ENCODE measurements at regions not wholly inside any gene's neighbourhood (a gene's known extent, or its start where the extent isn't known, plus 50 kb on each side); places are given as distances from the start of the nearest gene placed in this dataset.
A peak's percentile ranks its signal among the peaks of the same experiment; 100 is the strongest.

GRCh38 chr7:41633690-41634089 is 69.2 kb downstream of the INHBA start:
- Histone ChIP-seq H3K9me3 (ENCODE audit: control insufficient read depth, insufficient read depth, low read length) (no peaks in the 10 kb centered on the region), H3K27me3 (ENCODE audit: control insufficient read depth, insufficient read depth, low read length) (no peaks in the 10 kb centered on the region), H3K4me1 (ENCODE audit: control insufficient read depth, insufficient read depth, low read length) (no peaks in the 10 kb centered on the region), H3K4me3 (ENCODE audit: low read depth, low read length) (no peak overlapping the region), H3K36me3 (ENCODE audit: control insufficient read depth, insufficient read depth, low read length) (no peaks in the 10 kb centered on the region), H3K27ac (ENCODE audit: low read depth, low read length) (no peak overlapping the region)
- no peak for DNase-seq (ENCODE audit: low read depth in 4 of 6, low spot score in 6 of 6)
- 83% methylated on average over 3 of the region's 3 CpGs for WGBS (ENCODE audit: insufficient coverage)

- H3K4me1 ChIP-seq (ENCODE audit: control insufficient read depth, insufficient read depth, low read length) = no peaks in the 10 kb centered on the region
- no peak for DNase-seq (ENCODE audit: low read depth in 4 of 6, low spot score in 6 of 6)
- H3K36me3 ChIP-seq (ENCODE audit: control insufficient read depth, insufficient read depth, low read length) = no peaks in the 10 kb centered on the region
- no peak overlapping the region for H3K27ac ChIP-seq (ENCODE audit: low read depth, low read length)
- no peaks in the 10 kb centered on the region for H3K27me3 ChIP-seq (ENCODE audit: control insufficient read depth, insufficient read depth, low read length)
- no peaks in the 10 kb centered on the region for H3K9me3 ChIP-seq (ENCODE audit: control insufficient read depth, insufficient read depth, low read length)
- no peak overlapping the region for H3K4me3 ChIP-seq (ENCODE audit: low read depth, low read length)
- 97% methylated on average over 3 of the region's 4 CpGs for WGBS (ENCODE audit: insufficient coverage)
These were observed 72.1 kb downstream of the INHBA start for GRCh38 chr7:41630741-41631140.

- H3K27ac ChIP-seq (ENCODE audit: low read depth, low read length) = no peak overlapping the region
- WGBS (ENCODE audit: insufficient coverage) = no CpG with 5 or more reads among the region's 1 CpG
- H3K27me3 ChIP-seq (ENCODE audit: control insufficient read depth, insufficient read depth, low read length) = no peaks in the 10 kb centered on the region
- H3K36me3 ChIP-seq (ENCODE audit: control insufficient read depth, insufficient read depth, low read length) = no peaks in the 10 kb centered on the region
- no peak overlapping the region for H3K4me3 ChIP-seq (ENCODE audit: low read depth, low read length)
- no peaks in the 10 kb centered on the region for H3K9me3 ChIP-seq (ENCODE audit: control insufficient read depth, insufficient read depth, low read length)
- no peaks in the 10 kb centered on the region for H3K4me1 ChIP-seq (ENCODE audit: control insufficient read depth, insufficient read depth, low read length)
- DNase-seq (ENCODE audit: low read depth in 4 of 6, low spot score in 6 of 6) = peak in 1 of 6 donors; percentile 6
These were observed 73.2 kb downstream of the INHBA start for GRCh38 chr7:41629711-41630111.

- WGBS (ENCODE audit: insufficient coverage) = 71% methylated on average over 2 of the region's 3 CpGs
- Histone ChIP-seq H3K4me3 (ENCODE audit: low read depth, low read length) (no peak overlapping the region), H3K9me3 (ENCODE audit: control insufficient read depth, insufficient read depth, low read length) (no peaks in the 10 kb centered on the region), H3K27me3 (ENCODE audit: control insufficient read depth, insufficient read depth, low read length) (no peaks in the 10 kb centered on the region), H3K27ac (ENCODE audit: low read depth, low read length) (no peak overlapping the region), H3K36me3 (ENCODE audit: control insufficient read depth, insufficient read depth, low read length) (no peaks in the 10 kb centered on the region), H3K4me1 (ENCODE audit: control insufficient read depth, insufficient read depth, low read length) (no peaks in the 10 kb centered on the region)
- no peak for DNase-seq (ENCODE audit: low read depth in 4 of 6, low spot score in 6 of 6)
These were observed 74.0 kb downstream of the INHBA start for GRCh38 chr7:41628901-41629300.

GRCh38 chr7:41627645-41628298 is 75.1 kb downstream of the INHBA start:
- H3K9me3 ChIP-seq (ENCODE audit: control insufficient read depth, insufficient read depth, low read length) = no peaks in the 10 kb centered on the region
- peak in 2 of 6 donors; percentile 7 to 85 for DNase-seq (ENCODE audit: low read depth in 4 of 6, low spot score in 6 of 6)
- no peaks in the 10 kb centered on the region for H3K36me3 ChIP-seq (ENCODE audit: control insufficient read depth, insufficient read depth, low read length)
- H3K4me3 ChIP-seq (ENCODE audit: low read depth, low read length) = no peak overlapping the region
- H3K27me3 ChIP-seq (ENCODE audit: control insufficient read depth, insufficient read depth, low read length) = no peaks in the 10 kb centered on the region
- no peaks in the 10 kb centered on the region for H3K4me1 ChIP-seq (ENCODE audit: control insufficient read depth, insufficient read depth, low read length)
- no peak overlapping the region for H3K27ac ChIP-seq (ENCODE audit: low read depth, low read length)
- 27% methylated on average over 2 of the region's 8 CpGs for WGBS (ENCODE audit: insufficient coverage)

GRCh38 chr7:41624818-41625217 is 78.1 kb downstream of the INHBA start:
- H3K4me1 ChIP-seq (ENCODE audit: control insufficient read depth, insufficient read depth, low read length) = no peaks in the 10 kb centered on the region
- H3K9me3 ChIP-seq (ENCODE audit: control insufficient read depth, insufficient read depth, low read length) = no peaks in the 10 kb centered on the region
- no peaks in the 10 kb centered on the region for H3K27me3 ChIP-seq (ENCODE audit: control insufficient read depth, insufficient read depth, low read length)
- no peak for DNase-seq (ENCODE audit: low read depth in 4 of 6, low spot score in 6 of 6)
- no peak overlapping the region for H3K27ac ChIP-seq (ENCODE audit: low read depth, low read length)
- no peak overlapping the region for H3K4me3 ChIP-seq (ENCODE audit: low read depth, low read length)
- H3K36me3 ChIP-seq (ENCODE audit: control insufficient read depth, insufficient read depth, low read length) = no peaks in the 10 kb centered on the region

- no peaks in the 10 kb centered on the region for H3K9me3 ChIP-seq (ENCODE audit: control insufficient read depth, insufficient read depth, low read length)
- no peak overlapping the region for H3K4me3 ChIP-seq (ENCODE audit: low read depth, low read length)
- no peaks in the 10 kb centered on the region for H3K27me3 ChIP-seq (ENCODE audit: control insufficient read depth, insufficient read depth, low read length)
- DNase-seq (ENCODE audit: low read depth in 4 of 6, low spot score in 6 of 6) = no peak
- H3K36me3 ChIP-seq (ENCODE audit: control insufficient read depth, insufficient read depth, low read length) = no peaks in the 10 kb centered on the region
- no peak overlapping the region for H3K27ac ChIP-seq (ENCODE audit: low read depth, low read length)
- 91% methylated on average over 5 of the region's 7 CpGs for WGBS (ENCODE audit: insufficient coverage)
- H3K4me1 ChIP-seq (ENCODE audit: control insufficient read depth, insufficient read depth, low read length) = no peaks in the 10 kb centered on the region
These were observed 80.7 kb downstream of the INHBA start for GRCh38 chr7:41621953-41622831.

GRCh38 chr7:41617987-41618386 is 84.9 kb downstream of the INHBA start:
- Histone ChIP-seq H3K4me3 (ENCODE audit: low read depth, low read length) (no peak overlapping the region), H3K36me3 (ENCODE audit: control insufficient read depth, insufficient read depth, low read length) (no peaks in the 10 kb centered on the region), H3K4me1 (ENCODE audit: control insufficient read depth, insufficient read depth, low read length) (no peaks in the 10 kb centered on the region), H3K27ac (ENCODE audit: low read depth, low read length) (no peak overlapping the region), H3K27me3 (ENCODE audit: control insufficient read depth, insufficient read depth, low read length) (no peaks in the 10 kb centered on the region), H3K9me3 (ENCODE audit: control insufficient read depth, insufficient read depth, low read length) (no peaks in the 10 kb centered on the region)
- DNase-seq (ENCODE audit: low read depth in 4 of 6, low spot score in 6 of 6) = no peak
- 100% methylated on average over 1 of the region's 1 CpG for WGBS (ENCODE audit: insufficient coverage)

GRCh38 chr7:41612798-41613197 is 90.1 kb downstream of the INHBA start:
- no peak for DNase-seq (ENCODE audit: low read depth in 4 of 6, low spot score in 6 of 6)
- Histone ChIP-seq H3K9me3 (ENCODE audit: control insufficient read depth, insufficient read depth, low read length) (no peaks in the 10 kb centered on the region), H3K27me3 (ENCODE audit: control insufficient read depth, insufficient read depth, low read length) (no peaks in the 10 kb centered on the region), H3K36me3 (ENCODE audit: control insufficient read depth, insufficient read depth, low read length) (no peaks in the 10 kb centered on the region), H3K4me3 (ENCODE audit: low read depth, low read length) (no peak overlapping the region), H3K4me1 (ENCODE audit: control insufficient read depth, insufficient read depth, low read length) (no peaks in the 10 kb centered on the region), H3K27ac (ENCODE audit: low read depth, low read length) (no peak overlapping the region)
- WGBS (ENCODE audit: insufficient coverage) = no CpG with 5 or more reads among the region's 2 CpGs

GRCh38 chr7:41612386-41612785 is 90.5 kb downstream of the INHBA start:
- no peak for DNase-seq (ENCODE audit: low read depth in 4 of 6, low spot score in 6 of 6)
- WGBS (ENCODE audit: insufficient coverage) = no CpG with 5 or more reads among the region's 4 CpGs
- no peaks in the 10 kb centered on the region for H3K9me3 ChIP-seq (ENCODE audit: control insufficient read depth, insufficient read depth, low read length)
- no peaks in the 10 kb centered on the region for H3K27me3 ChIP-seq (ENCODE audit: control insufficient read depth, insufficient read depth, low read length)
- H3K4me1 ChIP-seq (ENCODE audit: control insufficient read depth, insufficient read depth, low read length) = no peaks in the 10 kb centered on the region
- no peak overlapping the region for H3K27ac ChIP-seq (ENCODE audit: low read depth, low read length)
- H3K4me3 ChIP-seq (ENCODE audit: low read depth, low read length) = no peak overlapping the region
- no peaks in the 10 kb centered on the region for H3K36me3 ChIP-seq (ENCODE audit: control insufficient read depth, insufficient read depth, low read length)
